B cell (primary cell): ENCODE measurements at regions not wholly inside any gene's neighbourhood (a gene's known extent, or its start where the extent isn't known, plus 50 kb on each side); places are given as distances from the start of the nearest gene placed in this dataset.

ENCODE experiments used
- ATAC-seq: fragments of 200-7000 bp; cut with Tn5 transposase; one replicate; pipeline ENCODE4 v1.10.0; 2021; ENCODE audit warnings: low read depth, mild to moderate bottlenecking, moderate number of reproducible peaks, moderate library complexity
- CTCF ChIA-PET: fragments of 350-600 bp; sonication (Branson Sonifier 250); formaldehyde crosslinking; loops from one replicate; lab custom pipeline; 2021; ENCODE audit warnings: antibody characterized with exemption, inconsistent platforms; lab: Charles Lee
- POLR2A ChIA-PET: fragments of 350-600 bp; sonication (Branson Sonifier 250); formaldehyde crosslinking; loops from one replicate; lab custom pipeline; 2021; ENCODE audit warnings: antibody characterized with exemption; lab: Charles Lee
- DNase-seq: peaks from one replicate; pipeline ENCODE4 v3.0.0; 2013
- H2AFZ ChIP-seq: 2 replicates; pipeline ENCODE4 v1.6.1; 2012; ENCODE audit warnings: mild to moderate bottlenecking, low read depth, low read length; ENCODE audit not compliant: insufficient read depth, poor library complexity, severe bottlenecking
- H3K27ac ChIP-seq, 2 donors: 1 replicate in 1 of 2; 2 replicates in 1 of 2; pipeline ENCODE4 v1.5.1; 2012 to 2013; ENCODE audit warnings: low read length in 2 of 2, mild to moderate bottlenecking in 2 of 2, moderate library complexity in 1 of 2
- H3K27me3 ChIP-seq, 4 experiments: fragments of 200-600 bp in 1 of 4; sonication (generic) in 1 of 4; replicated peaks in 1 of 4; 1 replicate in 2 of 4; 2 replicates in 2 of 4; pipeline versions ENCODE4 v1.6.1 to v1.7.0; 2013 to 2016; ENCODE audit warnings: low read length in 3 of 4, mild to moderate bottlenecking in 2 of 4, mixed read lengths in 1 of 4, moderate library complexity in 1 of 4; ENCODE audit not compliant: insufficient read depth in 4 of 4, control insufficient read depth in 3 of 4; ENCODE audit errors: control extremely low read depth in 1 of 4
- H3K36me3 ChIP-seq, 2 experiments: replicated peaks in 1 of 2; 1 replicate in 1 of 2; 2 replicates in 1 of 2; pipeline versions ENCODE4 v1.6.1 to v1.7.1; 2013; ENCODE audit warnings: low read length in 1 of 2; ENCODE audit not compliant: insufficient read depth in 2 of 2, control insufficient read depth in 1 of 2; ENCODE audit errors: control extremely low read depth in 1 of 2, extremely low read depth in 1 of 2
- H3K4me1 ChIP-seq, 2 donors: fragments of 200-600 bp in 1 of 2; sonication (generic) in 1 of 2; 1 replicate in 1 of 2; 2 replicates in 1 of 2; pipeline versions ENCODE4 v1.5.1 to v1.6.1; 2013 to 2017; ENCODE audit warnings: low read length in 2 of 2; ENCODE audit not compliant: control insufficient read depth in 2 of 2, insufficient read depth in 2 of 2
- H3K4me2 ChIP-seq: replicated peaks from 2 replicates; pipeline ENCODE3; 2012; ENCODE audit warnings: mild to moderate bottlenecking, low read depth, low read length; ENCODE audit not compliant: poor library complexity, severe bottlenecking
- H3K4me3 ChIP-seq, 5 experiments: fragments of 200-600 bp in 1 of 5; sonication (generic) in 1 of 5; 1 replicate in 3 of 5; 2 replicates in 2 of 5; pipeline versions ENCODE4 v1.5.1 to v1.7.0; 2011 to 2016; ENCODE audit warnings: low read length in 4 of 5, mild to moderate bottlenecking in 4 of 5, low read depth in 2 of 5, control low read depth in 1 of 5, moderate library complexity in 1 of 5; ENCODE audit not compliant: insufficient read depth in 1 of 5; ENCODE audit errors: control extremely low read depth in 1 of 5, extremely low read depth in 1 of 5
- H3K79me2 ChIP-seq: fragments of 200-600 bp; sonication (generic); one replicate; pipeline ENCODE4 v1.6.0; 2016; ENCODE audit warnings: low read length; ENCODE audit not compliant: control insufficient read depth, insufficient read depth
- H3K9ac ChIP-seq: fragments of 200-600 bp; sonication (generic); 2 replicates; pipeline ENCODE4 v1.6.1; 2017; ENCODE audit warnings: mild to moderate bottlenecking, low read length, moderate library complexity
- H3K9me3 ChIP-seq, 3 donors: one replicate each; pipeline versions ENCODE4 v1.6.1 to v1.7.1; 2013; ENCODE audit warnings: low read length in 2 of 3; ENCODE audit not compliant: control insufficient read depth in 2 of 3, insufficient read depth in 1 of 3; ENCODE audit errors: control extremely low read depth in 1 of 3
- H4K20me1 ChIP-seq: 2 replicates; pipeline ENCODE4 v1.6.0; 2012; ENCODE audit warnings: mild to moderate bottlenecking, low read length; ENCODE audit not compliant: insufficient read depth, control insufficient read depth, poor library complexity, severe bottlenecking
- H3K27ac Mint-ChIP-seq: one replicate; pipeline ENCODE4 v1.8.0; 2021; ENCODE audit warnings: mixed read lengths
- H3K27me3 Mint-ChIP-seq: one replicate; pipeline ENCODE4 v1.8.0; 2021; ENCODE audit warnings: mixed read lengths
- H3K4me1 Mint-ChIP-seq: one replicate; pipeline ENCODE4 v1.8.0; 2021; ENCODE audit warnings: mixed read lengths
- H3K4me3 Mint-ChIP-seq: one replicate; pipeline ENCODE4 v1.8.0; 2021; ENCODE audit warnings: mixed read lengths
- H3K9me3 Mint-ChIP-seq: one replicate; pipeline ENCODE4 v1.8.0; 2022; ENCODE audit warnings: mixed read lengths; ENCODE audit not compliant: insufficient read depth
- EZH2 ChIP-seq: IDR thresholded peaks from 2 replicates; pipeline ENCODE4 v1.6.1; 2012; ENCODE audit warnings: borderline replicate concordance, low read depth, mild to moderate bottlenecking, moderate library complexity, low read length; ENCODE audit not compliant: insufficient read depth, poor library complexity, severe bottlenecking
- WGBS: methylation state at CpG from one replicate; pipeline ENCODE4 v1.1.5; 2013; ENCODE audit warnings: missing lambda C conversion rate; ENCODE audit not compliant: insufficient coverage; 5-methylcytosine and 5-hydroxymethylcytosine counted together
- intact Hi-C: fragments of 100-400 bp; cut with micrococcal nuclease; formaldehyde crosslinking; loops from one replicate; pipeline ENCODE4 v1.10.0; 2022
- TF ChIP-seq, protein P1 (sequence below): fragments of 200-600 bp; IDR thresholded peaks from one replicate; pipeline ENCODE4 v1.8.0; 2022; ENCODE audit warnings: antibody characterized with exemption, mild to moderate bottlenecking

DNA sequence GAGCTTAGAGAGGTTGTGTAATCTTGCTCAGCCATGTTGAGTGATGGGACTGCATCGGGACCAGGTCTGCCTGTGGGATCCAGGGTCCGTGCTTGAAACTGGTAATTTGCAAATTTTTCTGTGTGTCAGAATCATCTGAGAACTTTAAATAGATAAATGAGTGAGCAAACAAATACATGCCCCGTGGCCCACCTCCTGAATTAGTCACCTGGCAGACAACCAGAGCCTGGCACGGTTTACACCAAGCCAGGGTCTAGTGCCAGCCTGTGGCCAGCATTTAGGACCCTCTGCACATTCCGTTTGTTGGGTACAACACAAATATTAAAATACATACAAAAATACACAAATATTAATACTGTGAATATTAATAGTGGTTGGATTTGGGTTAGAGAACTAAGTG, 90.6 kb upstream of the STOX2 start:
- no peaks in the 10 kb centered on the region for H3K79me2 ChIP-seq
- H3K4me3 Mint-ChIP-seq = no peak overlapping the region
- intact Hi-C loops = no loop called here
- no peak overlapping the region for H3K27ac Mint-ChIP-seq
- H3K36me3 ChIP-seq = no peaks in the 10 kb centered on the region
- H3K4me2 ChIP-seq = no peak overlapping the region
- ChIA-PET POLR2A (no interaction called here), CTCF (no interaction called here)
- H3K4me3 ChIP-seq = no peak overlapping the region
- H3K9ac ChIP-seq = no peak overlapping the region
- DNase-seq = no peak
- no peak for ATAC-seq
- H3K4me1 ChIP-seq = no peaks in the 10 kb centered on the region
- no peak overlapping the region for H3K27ac ChIP-seq
- H3K9me3 ChIP-seq = peaks cover 0 to 8% (median 0%) of the 10 kb centered on the region in 3 donors
- H3K9me3 Mint-ChIP-seq = no peaks in the 10 kb centered on the region
- no peak overlapping the region for H2AFZ ChIP-seq
- H3K27me3 ChIP-seq = no peaks in the 10 kb centered on the region
- TF ChIP-seq, protein P1, sequence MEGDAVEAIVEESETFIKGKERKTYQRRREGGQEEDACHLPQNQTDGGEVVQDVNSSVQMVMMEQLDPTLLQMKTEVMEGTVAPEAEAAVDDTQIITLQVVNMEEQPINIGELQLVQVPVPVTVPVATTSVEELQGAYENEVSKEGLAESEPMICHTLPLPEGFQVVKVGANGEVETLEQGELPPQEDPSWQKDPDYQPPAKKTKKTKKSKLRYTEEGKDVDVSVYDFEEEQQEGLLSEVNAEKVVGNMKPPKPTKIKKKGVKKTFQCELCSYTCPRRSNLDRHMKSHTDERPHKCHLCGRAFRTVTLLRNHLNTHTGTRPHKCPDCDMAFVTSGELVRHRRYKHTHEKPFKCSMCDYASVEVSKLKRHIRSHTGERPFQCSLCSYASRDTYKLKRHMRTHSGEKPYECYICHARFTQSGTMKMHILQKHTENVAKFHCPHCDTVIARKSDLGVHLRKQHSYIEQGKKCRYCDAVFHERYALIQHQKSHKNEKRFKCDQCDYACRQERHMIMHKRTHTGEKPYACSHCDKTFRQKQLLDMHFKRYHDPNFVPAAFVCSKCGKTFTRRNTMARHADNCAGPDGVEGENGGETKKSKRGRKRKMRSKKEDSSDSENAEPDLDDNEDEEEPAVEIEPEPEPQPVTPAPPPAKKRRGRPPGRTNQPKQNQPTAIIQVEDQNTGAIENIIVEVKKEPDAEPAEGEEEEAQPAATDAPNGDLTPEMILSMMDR = no peak
- TF ChIP-seq EZH2 = no peak
- peaks cover 13% of the 10 kb centered on the region for H3K27me3 Mint-ChIP-seq
- no peaks in the 10 kb centered on the region for H3K4me1 Mint-ChIP-seq
- WGBS = 100% methylated on average over 2 of the region's 5 CpGs
- H4K20me1 ChIP-seq = no peaks in the 10 kb centered on the region

DNA sequence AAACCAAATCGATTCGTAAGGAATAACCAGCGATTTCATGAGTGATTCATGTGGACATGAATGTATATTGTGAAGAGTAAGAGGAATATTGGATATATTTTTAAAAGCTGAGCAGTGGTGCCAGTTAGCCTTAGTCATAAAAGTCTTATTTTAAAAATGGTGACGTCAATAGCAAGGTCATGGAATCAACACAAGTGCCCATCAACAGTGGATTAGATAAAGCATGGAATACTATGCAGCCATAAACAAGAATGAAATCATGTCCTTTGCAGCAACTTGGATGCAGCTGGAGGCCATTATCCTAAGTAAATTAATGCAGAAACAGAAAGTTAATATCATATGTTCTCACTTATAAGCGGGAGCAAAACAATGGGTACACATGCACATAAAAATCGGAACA, 89.0 kb upstream of the STOX2 start:
- no peak overlapping the region for H3K9ac ChIP-seq
- no peaks in the 10 kb centered on the region for H3K27me3 ChIP-seq
- 94% methylated on average over 3 of the region's 6 CpGs for WGBS
- no peak for TF ChIP-seq EZH2
- TF ChIP-seq, protein P1 = no peak
- CTCF ChIA-PET = no interaction called here
- DNase-seq (no peak), ATAC-seq (no peak)
- no peak overlapping the region for H3K4me3 ChIP-seq
- POLR2A ChIA-PET = no interaction called here
- no peak overlapping the region for H3K4me2 ChIP-seq
- H3K27ac ChIP-seq = no peak overlapping the region
- Mint-ChIP-seq H3K27ac (no peak overlapping the region), H3K4me1 (no peaks in the 10 kb centered on the region), H3K27me3 (peaks cover 8% of the 10 kb centered on the region), H3K4me3 (no peak overlapping the region), H3K9me3 (no peaks in the 10 kb centered on the region)
- H3K79me2 ChIP-seq = no peaks in the 10 kb centered on the region
- no peaks in the 10 kb centered on the region for H3K4me1 ChIP-seq
- intact Hi-C loops = no loop called here
- no peaks in the 10 kb centered on the region for H4K20me1 ChIP-seq
- H2AFZ ChIP-seq = no peak overlapping the region
- peaks cover 0 to 8% (median 0%) of the 10 kb centered on the region in 3 donors for H3K9me3 ChIP-seq
- H3K36me3 ChIP-seq = no peaks in the 10 kb centered on the region
